ENCODE measurements at regions not wholly inside any gene's neighbourhood (a gene's known extent, or its start where the extent isn't known, plus 50 kb on each side); places are given as distances from the start of the nearest gene placed in this dataset.

GRCh38 chr9:78927099-78927940, 630.4 kb downstream of the PSAT1 start:
- no peak for DNase-seq

DNA sequence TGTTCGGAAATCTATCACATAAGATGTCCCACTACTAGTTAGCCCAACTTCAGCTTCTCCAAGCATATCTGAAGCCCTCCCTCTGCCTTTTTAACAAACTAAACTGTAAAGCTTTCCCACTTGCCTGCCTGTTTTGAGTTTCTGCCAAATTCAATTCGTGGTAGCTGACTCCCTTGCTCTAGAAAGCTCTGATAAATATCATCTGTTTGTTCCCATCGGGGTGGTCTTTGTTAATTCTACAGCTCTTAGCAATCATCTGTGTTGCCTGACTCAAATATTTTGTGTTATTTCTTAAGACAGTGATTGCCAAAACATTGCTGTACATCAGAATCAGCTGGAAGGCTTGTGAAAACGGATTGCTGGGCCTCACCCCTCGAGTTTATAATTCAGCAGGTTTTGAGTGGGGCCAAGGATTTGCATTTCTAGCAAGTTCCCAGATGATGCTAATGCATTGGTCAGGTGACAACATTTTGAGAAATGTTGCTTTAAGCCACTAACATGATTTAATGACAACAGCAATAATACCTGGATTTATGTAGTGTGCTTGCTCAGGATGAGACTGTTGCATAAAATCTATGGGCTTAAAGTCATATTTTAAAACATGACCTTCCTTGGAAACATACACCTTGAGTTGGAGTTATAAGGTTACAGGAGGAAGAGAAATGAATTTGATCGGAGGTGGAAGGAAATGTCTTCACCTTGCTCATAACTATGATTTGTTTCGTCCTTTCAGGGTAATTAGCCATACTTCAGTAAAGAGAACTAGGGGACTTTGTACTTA, 631.9 kb downstream of the PSAT1 start:
- DNase-seq: no peak

GRCh38 chr9:78930281-78930680, 633.4 kb downstream of the PSAT1 start:
- no peak for DNase-seq

DNA sequence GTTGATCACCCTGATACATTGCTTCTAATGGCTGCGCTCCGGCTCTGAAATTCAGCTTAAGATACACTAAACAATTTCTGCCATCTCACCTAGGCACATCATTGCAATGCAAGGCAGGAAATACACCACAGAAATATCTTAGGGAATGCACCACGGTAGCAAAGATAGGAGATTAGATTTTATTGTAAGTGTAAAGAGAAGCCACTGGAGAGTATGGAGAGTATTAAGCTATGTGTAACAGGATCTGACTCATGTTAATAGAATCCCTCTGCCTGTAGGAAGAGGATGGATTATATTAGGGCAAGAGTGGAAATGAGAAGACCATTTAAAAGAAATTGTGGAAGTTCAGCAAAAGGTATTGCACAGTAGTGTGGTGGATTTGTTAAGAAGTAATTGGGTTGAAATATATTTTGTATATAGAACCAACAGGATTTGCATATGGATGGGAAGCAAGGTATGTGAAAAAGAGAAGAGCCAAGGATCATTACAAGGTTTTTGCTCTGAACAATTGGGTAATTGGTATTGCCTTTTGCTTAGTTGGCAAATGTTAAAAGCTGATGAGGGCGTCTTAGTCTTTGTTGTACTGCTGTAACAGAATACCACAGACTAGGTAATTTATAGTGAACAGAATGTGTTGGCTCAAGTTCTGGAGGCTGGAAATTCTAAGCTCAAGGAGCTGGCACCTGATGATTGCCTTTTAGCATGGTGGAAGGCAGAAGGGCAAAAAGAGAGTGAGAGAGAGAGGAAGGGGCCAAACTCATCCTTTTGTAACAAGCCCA, 636.1 kb downstream of the PSAT1 start:
- no peak for DNase-seq

- no peak for DNase-seq
These were observed 636.9 kb upstream of the TLE4 start for GRCh38 chr9:78934880-78935279.

- no peak for DNase-seq
These were observed 632.9 kb upstream of the TLE4 start for GRCh38 chr9:78938821-78939220.

DNA sequence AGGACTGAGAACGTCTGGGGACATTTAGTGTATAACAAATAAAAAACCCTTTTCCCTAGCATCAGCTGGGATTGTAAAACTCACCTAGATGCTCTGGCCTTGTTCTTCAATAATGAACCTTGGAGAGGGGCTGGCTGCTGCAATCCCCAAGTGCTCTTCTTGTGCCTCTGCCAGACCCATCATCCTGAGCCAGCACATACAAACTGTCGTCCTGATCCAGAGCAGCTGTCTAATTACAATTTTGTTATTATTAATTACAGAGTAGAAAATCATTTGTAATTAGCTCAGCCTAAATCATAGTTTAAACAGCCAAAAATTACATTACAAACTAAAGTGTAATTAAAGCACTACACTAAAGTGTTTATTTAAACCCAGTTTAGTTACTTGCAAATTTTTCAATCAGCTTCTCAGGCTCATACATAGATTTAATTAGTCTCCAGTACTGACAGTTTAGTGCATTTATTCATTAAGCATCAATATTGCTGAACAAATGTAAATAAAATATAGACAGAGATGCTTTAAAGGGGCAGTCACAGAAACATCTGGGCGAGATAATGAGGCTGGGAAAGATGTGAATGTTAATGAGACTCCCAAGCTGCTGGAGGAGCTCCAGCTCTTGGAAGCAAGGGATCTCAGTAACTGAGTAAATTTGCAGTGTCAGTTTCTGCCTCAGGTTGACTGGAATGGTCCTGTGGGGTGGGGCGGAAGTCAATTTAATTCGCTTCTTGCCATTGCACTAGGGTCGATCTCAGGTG, 632.3 kb upstream of the TLE4 start:
- no peak for DNase-seq

- no peak for DNase-seq
These were observed 631.5 kb upstream of the TLE4 start for GRCh38 chr9:78940121-78940855.

GRCh38 chr9:78954286-78954685, 617.5 kb upstream of the TLE4 start:
- no peak for DNase-seq

- no peak for DNase-seq
These were observed 612.9 kb upstream of the TLE4 start for GRCh38 chr9:78958892-78959291.

DNA sequence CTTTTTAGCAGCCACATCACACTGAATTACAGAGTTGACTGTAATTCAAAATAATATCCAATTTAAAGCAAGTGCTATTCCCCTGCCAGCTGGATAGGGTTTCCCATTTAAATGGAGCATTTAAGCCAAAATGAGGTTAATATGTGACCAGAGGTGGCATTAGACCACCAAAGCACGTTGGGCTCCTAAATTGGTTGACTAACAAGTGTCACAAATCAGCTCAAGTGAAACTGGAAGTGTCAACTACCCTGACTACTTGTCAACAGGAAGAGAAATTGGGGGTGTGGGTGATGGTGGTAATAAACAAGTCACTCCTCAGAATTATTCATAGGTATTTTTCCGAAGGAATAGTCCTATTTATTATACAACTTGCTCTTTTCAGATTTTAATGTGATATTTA, 609.6 kb upstream of the TLE4 start:
- DNase-seq: no peak

DNA sequence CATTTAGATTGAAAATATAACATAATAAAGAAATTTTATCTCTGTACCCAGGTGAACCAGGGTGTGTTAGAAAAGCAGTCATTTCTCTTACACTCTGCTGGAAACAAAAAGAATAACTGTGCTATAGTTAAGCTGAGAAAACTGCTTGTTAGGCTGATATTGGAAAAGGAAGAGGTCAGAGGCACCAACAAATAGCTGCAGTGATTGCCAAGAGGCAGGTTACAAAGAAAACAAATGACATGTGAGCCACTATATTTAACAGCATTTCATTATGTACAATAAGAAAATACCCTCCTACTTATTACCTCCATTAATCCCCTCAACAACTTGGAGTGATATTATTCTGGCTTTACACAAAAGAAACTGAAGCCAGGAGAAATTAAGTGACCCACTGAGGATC, 607.9 kb upstream of the TLE4 start:
- DNase-seq: no peak

DNA sequence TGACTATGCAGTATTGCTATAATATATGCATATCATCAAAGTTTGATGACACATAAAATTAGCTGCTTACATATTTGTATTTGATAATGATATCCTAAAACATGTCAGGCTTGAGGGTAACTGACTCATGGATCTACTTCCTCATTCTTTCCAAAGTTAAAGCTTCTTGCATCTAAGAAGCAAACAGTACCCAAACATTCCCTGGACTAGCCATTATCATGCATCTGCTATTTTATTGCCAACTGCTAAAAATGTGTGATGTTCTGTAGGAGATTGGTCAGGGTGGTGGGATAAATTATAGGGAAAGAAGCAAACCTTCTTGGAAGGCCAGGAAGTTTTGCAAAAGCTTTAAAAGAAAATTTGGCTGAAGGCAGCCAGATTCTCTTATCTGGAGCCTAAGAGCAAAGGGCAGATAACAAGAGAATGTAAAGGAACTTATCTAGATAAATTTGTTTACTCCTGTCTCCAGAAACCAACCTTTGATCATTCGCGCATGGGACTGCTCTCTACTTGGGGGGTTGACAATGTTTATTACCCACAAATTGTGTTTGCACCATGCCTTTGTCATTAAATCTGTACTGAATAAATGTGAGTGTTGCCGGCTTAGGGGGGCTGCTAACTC, 604.1 kb upstream of the TLE4 start:
- DNase-seq: no peak

GRCh38 chr9:78970375-78970774, 601.4 kb upstream of the TLE4 start:
- no peak for DNase-seq

- DNase-seq: no peak
These were observed 600.2 kb upstream of the TLE4 start for GRCh38 chr9:78971540-78971939.

- no peak for DNase-seq
These were observed 599.3 kb upstream of the TLE4 start for GRCh38 chr9:78972303-78972999.

DNA sequence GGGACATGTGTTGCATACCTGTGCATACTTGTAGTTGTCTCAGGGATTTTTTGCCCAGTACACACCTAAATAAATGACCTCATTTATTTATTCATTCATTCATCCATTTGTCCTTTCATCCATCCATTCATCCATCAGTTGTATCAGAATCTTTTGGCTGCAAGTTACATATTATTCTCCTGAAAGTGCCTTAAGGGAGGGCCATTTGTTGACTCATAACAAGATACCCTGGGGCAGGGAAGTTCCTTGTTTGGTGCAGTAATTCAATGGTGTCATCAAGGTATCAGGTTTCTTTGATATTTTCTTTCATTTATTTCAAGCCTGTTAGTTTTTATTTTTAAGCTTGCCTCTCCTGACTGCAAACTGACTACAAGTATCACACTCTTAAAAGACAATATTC, 597.9 kb upstream of the TLE4 start:
- DNase-seq: no peak

- no peak for DNase-seq
These were observed 588.9 kb upstream of the TLE4 start for GRCh38 chr9:78982849-78983248.

- no peak for DNase-seq
These were observed 586.6 kb upstream of the TLE4 start for GRCh38 chr9:78985084-78985738.

DNA sequence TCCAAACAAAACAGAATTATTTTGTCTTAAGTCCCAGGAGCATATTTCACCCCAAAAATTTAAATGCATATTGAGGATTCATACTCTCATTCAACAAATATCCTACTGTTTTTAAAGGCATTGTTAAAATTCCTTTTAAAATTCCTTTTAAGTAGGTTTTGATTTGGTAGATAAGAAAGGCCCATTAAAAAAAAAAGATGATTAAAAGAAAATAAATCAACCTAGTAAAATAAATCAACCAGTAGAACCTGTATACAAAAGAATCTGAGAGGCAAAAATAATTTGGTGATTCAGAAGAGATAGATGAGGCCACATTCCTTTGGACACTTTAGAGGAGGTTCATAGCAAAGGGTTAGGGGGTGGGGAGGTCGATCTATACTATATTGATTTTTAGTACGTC, 585.3 kb upstream of the TLE4 start:
- no peak for DNase-seq

All from activated effector memory CD4-positive, alpha-beta T cell treated with anti-CD3 and anti-CD28 coated beads, Interleukin-2, amount 50 U/mL, for 16 hours (primary cell).